Peyer's patch (tissue), 4 donors: ENCODE measurements at regions not wholly inside any gene's neighbourhood (a gene's known extent, or its start where the extent isn't known, plus 50 kb on each side); places are given as distances from the start of the nearest gene placed in this dataset.

Experiments
- CTCF ChIP-seq, 6 experiments: fragments of 450-650 bp in 4 of 6; fragments of 200-600 bp in 2 of 6; sonication (generic) in 1 of 6; IDR thresholded peaks; one replicate each; pipeline ENCODE4 v1.5.1; 2017 to 2019; ENCODE audit warnings: antibody characterized with exemption in 6 of 6, mild to moderate bottlenecking in 3 of 6, moderate library complexity in 1 of 6
- POLR2A ChIP-seq, 2 donors: fragments of 450-650 bp; IDR thresholded peaks; one replicate each; pipeline ENCODE4 v1.5.1; 2017; ENCODE audit warnings: antibody characterized with exemption in 2 of 2, mild to moderate bottlenecking in 2 of 2, moderate library complexity in 2 of 2

- TF ChIP-seq CTCF (IDR thresholded peaks at IDR 0.05) (no peak), POLR2A (IDR thresholded peaks at IDR 0.05) (no peak)
Measured at GRCh38 chr7:68266004-68266579, 1269.5 kb downstream of the TYW1 start.
